Adrenal gland (tissue), 5 donors: ENCODE measurements at regions not wholly inside any gene's neighbourhood (a gene's known extent, or its start where the extent isn't known, plus 50 kb on each side); places are given as distances from the start of the nearest gene placed in this dataset.

ENCODE experiments used
- CTCF ChIP-seq, 6 experiments: fragments of 450-650 bp in 4 of 6; fragments of 200-600 bp in 2 of 6; sonication (generic) in 1 of 6; IDR thresholded peaks; 1 replicate in 5 of 6; 2 replicates in 1 of 6; pipeline versions ENCODE4 v1.5.1 to v1.8.0; 2016 to 2021; ENCODE audit warnings: antibody characterized with exemption in 6 of 6, mild to moderate bottlenecking in 2 of 6, moderate library complexity in 1 of 6
- POLR2A ChIP-seq, 2 donors: fragments of 450-650 bp; IDR thresholded peaks; one replicate each; pipeline ENCODE4 v1.6.1; 2017; ENCODE audit warnings: antibody characterized with exemption in 2 of 2, mild to moderate bottlenecking in 2 of 2, moderate library complexity in 1 of 2
- donor health status: DM: no; HTN: no; CAD: no.

- TF ChIP-seq POLR2A (IDR thresholded peaks at IDR 0.05) (no peak), CTCF (IDR thresholded peaks at IDR 0.05) (no peak)
Observed at GRCh38 chr1:118751166-118751565, 237.0 kb downstream of the TBX15 start.
